IPS-NIHi7 (cell line): ENCODE measurements at regions not wholly inside any gene's neighbourhood (a gene's known extent, or its start where the extent isn't known, plus 50 kb on each side); places are given as distances from the start of the nearest gene placed in this dataset.

Experiments
- DNase-seq: peaks from one replicate; pipeline ENCODE4 v3.0.0; 2012; ENCODE audit warnings: mixed read lengths; ENCODE audit errors: extremely low spot score

- no peak for DNase-seq
Measured at GRCh38 chr20:20993372-20993771, 112.8 kb downstream of the LINC00237 start.

GRCh38 chr20:20992686-20993360, 113.3 kb downstream of the LINC00237 start:
- DNase-seq = no peak

- DNase-seq = no peak
Measured at GRCh38 chr20:20992277-20992676, 113.9 kb downstream of the LINC00237 start.

GRCh38 chr20:20989081-20989480, 117.1 kb downstream of the LINC00237 start:
- DNase-seq = no peak

GRCh38 chr20:20979934-20980333, 126.2 kb downstream of the LINC00237 start:
- DNase-seq = no peak

- no peak for DNase-seq
Measured at GRCh38 chr20:20977786-20978185, 128.4 kb downstream of the LINC00237 start.

GRCh38 chr20:20972490-20972889, 133.7 kb downstream of the LINC00237 start:
- DNase-seq = no peak

GRCh38 chr20:20971810-20972209, 134.3 kb downstream of the LINC00237 start:
- no peak for DNase-seq

- no peak for DNase-seq
Measured at GRCh38 chr20:20970841-20971240, 135.3 kb downstream of the LINC00237 start.

- no peak for DNase-seq
Measured at GRCh38 chr20:20969701-20970280, 136.4 kb downstream of the LINC00237 start.

- DNase-seq = no peak
Measured at GRCh38 chr20:20967564-20968184, 138.5 kb downstream of the LINC00237 start.

- DNase-seq = no peak
Measured at GRCh38 chr20:20966171-20966570, 140.0 kb downstream of the LINC00237 start.

GRCh38 chr20:20959031-20959755, 147.0 kb downstream of the LINC00237 start:
- no peak for DNase-seq

GRCh38 chr20:20956513-20956931, 149.6 kb downstream of the LINC00237 start:
- no peak for DNase-seq

- DNase-seq = peak; percentile 32
Measured at GRCh38 chr20:20955892-20956291, 150.3 kb downstream of the LINC00237 start.

GRCh38 chr20:20953738-20954618, 152.2 kb downstream of the LINC00237 start:
- no peak for DNase-seq

- no peak for DNase-seq
Measured at GRCh38 chr20:20950620-20951019, 155.5 kb downstream of the LINC00237 start.

- no peak for DNase-seq
Measured at GRCh38 chr20:20946122-20946759, 159.9 kb downstream of the LINC00237 start.

- DNase-seq = no peak
Measured at GRCh38 chr20:20941468-20941889, 164.7 kb downstream of the LINC00237 start.

GRCh38 chr20:20939006-20939405, 167.2 kb downstream of the LINC00237 start:
- DNase-seq = no peak

- DNase-seq = no peak
Measured at GRCh38 chr20:20938599-20938998, 167.6 kb downstream of the LINC00237 start.
